Heart right ventricle (tissue), 16 donors: ENCODE measurements at regions not wholly inside any gene's neighbourhood (a gene's known extent, or its start where the extent isn't known, plus 50 kb on each side); places are given as distances from the start of the nearest gene placed in this dataset.

ENCODE experiments used
- ATAC-seq, 8 donors: fragments of 200-7000 bp; cut with Tn5 transposase; one replicate each; pipeline ENCODE4 v1.9.1; 2020; ENCODE audit warnings: mild to moderate bottlenecking in 8 of 8, moderate library complexity in 8 of 8, moderate number of reproducible peaks in 1 of 8
- DNase-seq, 2 donors: peaks; one replicate each; pipeline ENCODE4 v3.0.0-alpha.2; 2020
- H3K27ac ChIP-seq, 10 donors: fragments of 200-600 bp; sonication (generic) in 2 of 10; one replicate each; pipeline versions ENCODE4 v1.5.0 to v1.8.0; 2020 to 2022; ENCODE audit warnings: mild to moderate bottlenecking in 3 of 10
- H3K27me3 ChIP-seq, 7 donors: fragments of 200-600 bp; one replicate each; pipeline ENCODE4 v1.8.0; 2021 to 2022; ENCODE audit warnings: mild to moderate bottlenecking in 2 of 7
- H3K36me3 ChIP-seq, 9 donors: fragments of 200-600 bp; sonication (generic) in 1 of 9; one replicate each; pipeline versions ENCODE4 v1.5.0 to v1.8.0; 2020 to 2022; ENCODE audit warnings: mild to moderate bottlenecking in 2 of 9
- H3K4me1 ChIP-seq, 9 donors: fragments of 200-600 bp; sonication (generic) in 1 of 9; one replicate each; pipeline versions ENCODE4 v1.5.0 to v1.8.0; 2020 to 2022; ENCODE audit warnings: mild to moderate bottlenecking in 4 of 9
- H3K4me3 ChIP-seq, 10 donors: fragments of 200-600 bp; sonication (generic) in 2 of 10; one replicate each; pipeline versions ENCODE4 v1.5.0 to v1.8.0; 2020 to 2022; ENCODE audit warnings: mild to moderate bottlenecking in 7 of 10, moderate library complexity in 2 of 10
- H3K9me3 ChIP-seq, 11 donors: fragments of 200-600 bp in 10 of 11; sonication (generic) in 2 of 11; one replicate each; pipeline versions ENCODE4 v1.5.0 to v1.8.0; 2013 to 2022; ENCODE audit warnings: mild to moderate bottlenecking in 2 of 11, control low read depth in 1 of 11, moderate library complexity in 1 of 11
- WGBS, 2 donors: extraction: QIAGEN DNeasy Blood & Tissue Kit; methylation state at CpG; one replicate each; pipeline ENCODE4 v1.1.7; 2013; ENCODE audit warnings: inconsistent platforms in 1 of 2; 5-methylcytosine and 5-hydroxymethylcytosine counted together
- intact Hi-C, 10 donors: fragments of 100-400 bp; cut with DNase I; formaldehyde crosslinking; loops; one replicate each; pipeline versions ENCODE4 v1.11.1 to v1.14.2; 2022
- TF ChIP-seq, protein P1 (sequence below), 9 donors: fragments of 200-600 bp; sonication (generic) in 2 of 9; IDR thresholded peaks; one replicate each; pipeline versions ENCODE4 v1.5.0 to v1.8.0; 2021 to 2022; ENCODE audit warnings: antibody characterized with exemption in 9 of 9, mild to moderate bottlenecking in 5 of 9, moderate library complexity in 1 of 9
- donor health status: Arrhythmogenic right ventricular cardiomyopathy.
- donor health status: ischemic (EF 13 %, LVEDD 7.1; RV severe dilation, severe dysfunction).
- donor health status: healthy with polysubstance abuse.
- donor health status: DM: no; HTN: yes; CAD: no.
- donor health status: DM: no; HTN: no; CAD: no.
- donor health status: ischemic (EF 25% LVEDD 6.9; RV normal size, moderate dysfunction).
- donor health status: ischemic (EF 25% LVEDD 5.7; RV mildly dilated, moderate dysfunction).
- donor health status: healthy.
- donor health status: DM: yes; HTN: yes; CAD: no.
- donor health status: Ischemic cardiomyopathy.
- donor health status: ischemic (EF 35%, LVEDD 5.7; RV mildly dilated, moderate dysfunction).
- donor health status: nonischemic (EF 11% LVEDD 7.7; RV severe dilation, severe dysfunction).
- donor health status: DM: yes; HTN: yes; CAD: no.
- donor health status: PGD.
- donor health status: ischemic (EF 29% LVEDD 5.4; RV normal size, mild dysfunction).
- donor health status: nonischemic (EF 23%, LVEDD 6.1; RV moderate dilation, normal function).

DNA sequence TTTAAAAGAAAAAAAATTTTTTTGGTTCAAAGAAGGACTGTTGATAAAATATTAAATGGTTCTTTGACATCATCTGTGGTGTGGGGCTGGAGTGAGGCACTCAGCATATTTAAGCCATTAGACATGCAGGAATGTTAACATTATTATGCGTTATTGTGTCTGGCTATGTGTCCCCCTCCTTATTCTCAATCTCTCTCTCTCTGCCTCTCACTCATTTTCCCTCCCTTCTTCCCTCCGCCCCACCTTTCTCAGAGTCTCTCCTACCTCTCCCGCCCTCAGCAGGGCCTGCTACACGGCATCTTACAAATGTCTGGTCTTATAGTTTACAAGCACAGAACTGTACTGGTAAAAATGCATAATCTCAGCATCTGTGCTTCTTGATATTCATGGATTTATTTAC lies 287.8 kb upstream of the TMEM161B start:
- TF ChIP-seq, protein P1, sequence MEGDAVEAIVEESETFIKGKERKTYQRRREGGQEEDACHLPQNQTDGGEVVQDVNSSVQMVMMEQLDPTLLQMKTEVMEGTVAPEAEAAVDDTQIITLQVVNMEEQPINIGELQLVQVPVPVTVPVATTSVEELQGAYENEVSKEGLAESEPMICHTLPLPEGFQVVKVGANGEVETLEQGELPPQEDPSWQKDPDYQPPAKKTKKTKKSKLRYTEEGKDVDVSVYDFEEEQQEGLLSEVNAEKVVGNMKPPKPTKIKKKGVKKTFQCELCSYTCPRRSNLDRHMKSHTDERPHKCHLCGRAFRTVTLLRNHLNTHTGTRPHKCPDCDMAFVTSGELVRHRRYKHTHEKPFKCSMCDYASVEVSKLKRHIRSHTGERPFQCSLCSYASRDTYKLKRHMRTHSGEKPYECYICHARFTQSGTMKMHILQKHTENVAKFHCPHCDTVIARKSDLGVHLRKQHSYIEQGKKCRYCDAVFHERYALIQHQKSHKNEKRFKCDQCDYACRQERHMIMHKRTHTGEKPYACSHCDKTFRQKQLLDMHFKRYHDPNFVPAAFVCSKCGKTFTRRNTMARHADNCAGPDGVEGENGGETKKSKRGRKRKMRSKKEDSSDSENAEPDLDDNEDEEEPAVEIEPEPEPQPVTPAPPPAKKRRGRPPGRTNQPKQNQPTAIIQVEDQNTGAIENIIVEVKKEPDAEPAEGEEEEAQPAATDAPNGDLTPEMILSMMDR (IDR thresholded peaks at IDR 0.05), result no peak
- no peak for ATAC-seq

GRCh38 chr5:88555674-88556073 lies 287.0 kb upstream of the TMEM161B start:
- no peaks in the 10 kb centered on the region for H3K36me3 ChIP-seq
- no peak overlapping the region for H3K27ac ChIP-seq
- 25 to 35% methylated on average over 4 of the region's 4 CpGs for WGBS, 2 donors
- no peaks in the 10 kb centered on the region for H3K4me1 ChIP-seq
- ATAC-seq (no peak), DNase-seq (no peak)
- intact Hi-C loops, result no loop called here
- TF ChIP-seq, protein P1 (IDR thresholded peaks at IDR 0.05), result no peak
- H3K9me3 ChIP-seq, result no peaks in the 10 kb centered on the region
- H3K4me3 ChIP-seq, result no peak overlapping the region
- peaks cover 0 to 8% (median 0%) of the 10 kb centered on the region in 7 donors for H3K27me3 ChIP-seq

More for the DNA sequence above, 287.8 kb upstream of the TMEM161B start:
- intact Hi-C loops, result no loop called here
- Histone ChIP-seq H3K4me1 (no peaks in the 10 kb centered on the region), H3K27me3 (peaks cover 0 to 8% (median 0%) of the 10 kb centered on the region in 7 donors), H3K9me3 (no peaks in the 10 kb centered on the region), H3K27ac (no peak overlapping the region), H3K4me3 (no peak overlapping the region), H3K36me3 (no peaks in the 10 kb centered on the region)
- WGBS, 2 donors, result 48 to 58% methylated on average over 4 of the region's 4 CpGs
- DNase-seq, result no peak

DNA sequence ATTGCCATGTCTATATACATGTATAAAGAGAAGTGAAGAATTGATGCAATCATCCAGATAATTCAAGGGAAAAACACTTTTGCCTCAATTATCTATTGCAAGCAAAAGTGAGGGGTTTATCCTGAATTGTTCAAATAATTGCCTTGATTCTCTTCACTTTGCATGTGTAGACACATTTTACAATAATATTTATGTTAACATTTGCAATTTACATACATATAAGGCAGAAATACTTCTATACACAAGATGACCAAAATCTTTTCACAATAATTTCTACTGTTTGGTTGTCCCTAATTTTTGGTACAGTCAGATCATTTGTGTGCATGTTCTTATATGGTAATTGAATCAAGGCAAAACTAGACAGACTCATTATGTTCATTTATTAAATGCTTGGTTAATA lies 285.3 kb upstream of the TMEM161B start:
- no peaks in the 10 kb centered on the region for H3K36me3 ChIP-seq
- H3K27me3 ChIP-seq, result peaks cover 0 to 8% (median 0%) of the 10 kb centered on the region in 7 donors
- no peaks in the 10 kb centered on the region for H3K4me1 ChIP-seq
- TF ChIP-seq, protein P1 (IDR thresholded peaks at IDR 0.05), result no peak
- no peak for DNase-seq
- no peak for ATAC-seq
- no peak overlapping the region for H3K27ac ChIP-seq
- H3K9me3 ChIP-seq, result no peaks in the 10 kb centered on the region
- intact Hi-C loops, result no loop called here
- H3K4me3 ChIP-seq, result no peak overlapping the region

DNA sequence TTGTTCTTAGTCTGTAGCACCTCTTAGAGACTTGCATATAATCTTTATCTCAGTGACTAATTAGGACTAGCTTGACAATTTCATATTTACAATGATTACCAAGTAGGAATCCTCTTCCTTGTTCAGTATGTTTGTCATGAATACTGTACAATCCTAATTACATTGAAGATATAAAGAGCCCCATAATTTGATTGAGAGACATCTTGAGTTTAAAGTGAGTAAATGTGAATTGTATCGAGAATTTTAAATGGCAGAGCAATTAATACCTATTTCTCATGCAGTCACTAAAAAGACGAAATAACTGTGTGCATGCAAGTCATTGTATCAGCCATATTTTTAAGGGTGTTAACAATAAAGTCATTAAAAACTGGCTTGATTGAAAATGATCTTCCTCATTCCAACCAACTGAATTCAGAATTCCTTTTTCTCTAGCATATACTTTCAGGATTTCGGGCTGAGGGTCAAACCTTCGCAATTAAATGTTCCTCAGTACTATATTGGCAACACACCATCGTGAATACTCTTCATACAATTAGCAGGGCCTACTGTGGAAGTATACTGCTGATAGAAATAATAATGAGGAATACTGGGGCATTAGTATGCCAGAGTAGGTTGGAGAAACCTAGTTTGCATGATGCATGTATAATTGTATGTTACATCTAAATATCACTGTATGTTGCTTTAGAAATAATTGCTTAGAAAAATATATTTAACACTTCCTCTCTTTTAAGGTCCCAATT lies 284.7 kb upstream of the TMEM161B start:
- no peak for ATAC-seq
- WGBS, 2 donors, result 87 to 89% methylated on average over 5 of the region's 5 CpGs
- no peak overlapping the region for H3K27ac ChIP-seq
- TF ChIP-seq, protein P1 (IDR thresholded peaks at IDR 0.05), result no peak
- DNase-seq, result no peak
- H3K27me3 ChIP-seq, result peaks cover 0 to 6% (median 0%) of the 10 kb centered on the region in 7 donors
- H3K4me3 ChIP-seq, result no peak overlapping the region
- intact Hi-C loops, result no loop called here
- no peaks in the 10 kb centered on the region for H3K9me3 ChIP-seq
- H3K36me3 ChIP-seq, result no peaks in the 10 kb centered on the region
- H3K4me1 ChIP-seq, result no peaks in the 10 kb centered on the region
